Upper lobe of left lung (tissue), 6 donors: ENCODE measurements at regions not wholly inside any gene's neighbourhood (a gene's known extent, or its start where the extent isn't known, plus 50 kb on each side); places are given as distances from the start of the nearest gene placed in this dataset.

Experiments used
- ATAC-seq, 2 donors: fragments of 200-7000 bp; cut with Tn5 transposase; one replicate each; pipeline ENCODE4 v1.9.1; 2022; ENCODE audit warnings: mild to moderate bottlenecking in 2 of 2, moderate library complexity in 2 of 2; ENCODE audit not compliant: low FRiP score in 2 of 2
- DNase-seq, 2 donors: peaks; one replicate each; pipeline ENCODE4 v3.0.0-alpha.2; 2019 to 2020
- H3K27ac ChIP-seq, 4 donors: fragments of 200-600 bp; sonication (generic); one replicate each; pipeline ENCODE4 v1.5.1; 2016 to 2019
- H3K27me3 ChIP-seq, 4 donors: fragments of 200-600 bp; sonication (generic); one replicate each; pipeline ENCODE4 v1.5.1; 2017 to 2019
- H3K36me3 ChIP-seq, 4 donors: fragments of 200-600 bp; sonication (generic); one replicate each; pipeline ENCODE4 v1.5.1; 2016 to 2019
- H3K4me1 ChIP-seq, 4 donors: fragments of 200-600 bp; sonication (generic); one replicate each; pipeline ENCODE4 v1.5.1; 2018 to 2019
- H3K4me3 ChIP-seq, 4 donors: fragments of 200-600 bp; sonication (generic); one replicate each; pipeline ENCODE4 v1.5.1; 2017 to 2019; ENCODE audit warnings: mild to moderate bottlenecking in 2 of 4, moderate library complexity in 1 of 4
- H3K9me3 ChIP-seq, 4 donors: fragments of 200-600 bp; sonication (generic); one replicate each; pipeline ENCODE4 v1.5.1; 2018 to 2019
- CTCF ChIP-seq, 6 experiments: fragments of 450-650 bp in 4 of 6; fragments of 200-600 bp in 2 of 6; sonication (generic) in 2 of 6; IDR thresholded peaks; one replicate each; pipeline ENCODE4 v1.5.1; 2016 to 2019; ENCODE audit warnings: antibody characterized with exemption in 6 of 6
- EP300 ChIP-seq, 4 donors: sonication (generic); formaldehyde crosslinking; IDR thresholded peaks; one replicate each; pipeline ENCODE4 v1.5.1; 2017; ENCODE audit warnings: antibody characterized with exemption in 4 of 4, control low read depth in 2 of 4
- POLR2A ChIP-seq, 4 donors: fragments of 450-650 bp; IDR thresholded peaks; one replicate each; pipeline ENCODE4 v1.5.1; 2016 to 2017; ENCODE audit warnings: antibody characterized with exemption in 4 of 4, mild to moderate bottlenecking in 2 of 4
- POLR2AphosphoS5 ChIP-seq, 2 donors: sonication (generic); formaldehyde crosslinking; IDR thresholded peaks; one replicate each; pipeline ENCODE4 v1.5.1; 2017; ENCODE audit warnings: antibody characterized with exemption in 2 of 2
- WGBS, 2 donors: methylation state at CpG; one replicate each; pipeline ENCODE4 v1.1.5; 2017 to 2018; 5-methylcytosine and 5-hydroxymethylcytosine counted together
- donor health status: DM: no; HTN: no; CAD: no; lungs with moderate emphysema.
- donor health status: DM: no; HTN: yes; CAD: no; lungs with severe emphysema.

- WGBS, 2 donors: 52 to 68% methylated on average over 9 of the region's 9 CpGs
- ATAC-seq: peak in 1 of 2 donors; percentile 81
- H3K9me3 ChIP-seq: no peaks in the 10 kb centered on the region
- H3K27me3 ChIP-seq: no peaks in the 10 kb centered on the region
- TF ChIP-seq CTCF (IDR thresholded peaks at IDR 0.05) (no peak), POLR2A (IDR thresholded peaks at IDR 0.05) (no peak), POLR2AphosphoS5 (IDR thresholded peaks at IDR 0.05) (no peak), EP300 (IDR thresholded peaks at IDR 0.05) (no peak)
- H3K4me1 ChIP-seq: no peaks in the 10 kb centered on the region
- no peak overlapping the region for H3K27ac ChIP-seq
- H3K4me3 ChIP-seq: no peak overlapping the region
- DNase-seq: no peak
- no peaks in the 10 kb centered on the region for H3K36me3 ChIP-seq
Measured at GRCh38 chr2:18396329-18397010, 164.0 kb downstream of the RDH14 start.

- ATAC-seq: no peak
- TF ChIP-seq POLR2AphosphoS5 (IDR thresholded peaks at IDR 0.05) (no peak), POLR2A (IDR thresholded peaks at IDR 0.05) (no peak)
- DNase-seq: no peak
- Histone ChIP-seq H3K4me1 (no peaks in the 10 kb centered on the region), H3K4me3 (no peak overlapping the region), H3K9me3 (no peaks in the 10 kb centered on the region), H3K27ac (no peak overlapping the region), H3K27me3 (no peaks in the 10 kb centered on the region), H3K36me3 (no peaks in the 10 kb centered on the region)
- 88 to 92% methylated on average over 5 of the region's 5 CpGs for WGBS, 2 donors
Measured at GRCh38 chr2:18395555-18395954, 164.9 kb downstream of the RDH14 start.

- 59 to 61% methylated on average over 15 of the region's 15 CpGs for WGBS, 2 donors
- H3K27ac ChIP-seq: no peak overlapping the region
- TF ChIP-seq CTCF (IDR thresholded peaks at IDR 0.05) (peak; percentile 84 to 99 (median 90)), POLR2AphosphoS5 (IDR thresholded peaks at IDR 0.05) (no peak)
- no peak overlapping the region for H3K4me3 ChIP-seq
- no peaks in the 10 kb centered on the region for H3K36me3 ChIP-seq
- no peaks in the 10 kb centered on the region for H3K27me3 ChIP-seq
- peak in 1 of 2 donors; percentile 66 for DNase-seq
- H3K4me1 ChIP-seq: no peaks in the 10 kb centered on the region
- ATAC-seq: peak; percentile 85 to 93
- no peaks in the 10 kb centered on the region for H3K9me3 ChIP-seq
Measured at GRCh38 chr2:18387441-18388206, 172.8 kb downstream of the RDH14 start.

- WGBS, 2 donors: 65 to 71% methylated on average over 1 of the region's 1 CpG
- ATAC-seq: no peak
- Histone ChIP-seq H3K27ac (no peak overlapping the region), H3K4me3 (no peak overlapping the region), H3K9me3 (no peaks in the 10 kb centered on the region), H3K27me3 (no peaks in the 10 kb centered on the region), H3K36me3 (no peaks in the 10 kb centered on the region), H3K4me1 (no peaks in the 10 kb centered on the region)
- DNase-seq: no peak
- no peak for TF ChIP-seq POLR2A (IDR thresholded peaks at IDR 0.05)
- no peak for TF ChIP-seq EP300 (IDR thresholded peaks at IDR 0.05)
- TF ChIP-seq CTCF (IDR thresholded peaks at IDR 0.05): no peak
- no peak for TF ChIP-seq POLR2AphosphoS5 (IDR thresholded peaks at IDR 0.05)
Measured at GRCh38 chr2:18384242-18384641, 176.2 kb downstream of the RDH14 start.

- no peak for DNase-seq
- TF ChIP-seq POLR2AphosphoS5 (IDR thresholded peaks at IDR 0.05) (no peak), CTCF (IDR thresholded peaks at IDR 0.05) (no peak), EP300 (IDR thresholded peaks at IDR 0.05) (no peak), POLR2A (IDR thresholded peaks at IDR 0.05) (no peak)
- no peak for ATAC-seq
- H3K27me3 ChIP-seq: no peaks in the 10 kb centered on the region
- H3K4me3 ChIP-seq: no peak overlapping the region
- no peaks in the 10 kb centered on the region for H3K9me3 ChIP-seq
- no peaks in the 10 kb centered on the region for H3K36me3 ChIP-seq
- H3K27ac ChIP-seq: no peak overlapping the region
- H3K4me1 ChIP-seq: peaks cover 0 to 3% (median 0%) of the 10 kb centered on the region in 4 donors
Measured at GRCh38 chr2:18381386-18381785, 179.1 kb downstream of the RDH14 start.
